IMR-90 (cell line): ENCODE measurements at regions not wholly inside any gene's neighbourhood (a gene's known extent, or its start where the extent isn't known, plus 50 kb on each side); places are given as distances from the start of the nearest gene placed in this dataset.

Experiments
- ATAC-seq: fragments of 200-7000 bp; cut with Tn5 transposase; 2 replicates; pipeline ENCODE4 v1.9.1; 2020; ENCODE audit warnings: low read depth, mild to moderate bottlenecking, moderate library complexity
- BruUV-seq: library from RNA; stranded (reverse); fragments of 400-500 nt; replicated peaks from 2 replicates; lab custom pipeline; 2021; lab: Mats Ljungman, UMichigan
- CTCF ChIA-PET: fragments of 300-600 bp; formaldehyde crosslinking; extraction: SDS; loops from one replicate; lab custom pipeline; 2021; ENCODE audit warnings: antibody characterized with exemption; lab: Yijun Ruan, JAX
- POLR2A ChIA-PET: fragments of 300-600 bp; sonication (Branson Sonifier 250); formaldehyde crosslinking; loops from one replicate; lab custom pipeline; 2022; ENCODE audit warnings: antibody characterized with exemption; ENCODE audit not compliant: unreplicated experiment; lab: Charles Lee
- DNase-seq: peaks from one replicate; pipeline ENCODE4 v3.0.0; 2013
- H2AFZ ChIP-seq: replicated peaks from 2 replicates; pipeline ENCODE3; 2013; ENCODE audit warnings: low read length, mild to moderate bottlenecking; ENCODE audit not compliant: poor library complexity
- H2AK5ac ChIP-seq: 2 replicates; pipeline ENCODE4 v1.6.1; 2013; ENCODE audit warnings: low read depth, low read length, inconsistent platforms
- H2AK9ac ChIP-seq: replicated peaks from 2 replicates; pipeline ENCODE3; 2013; ENCODE audit warnings: mild to moderate bottlenecking, low read depth, low read length, moderate library complexity; ENCODE audit not compliant: poor library complexity
- H2BK120ac ChIP-seq: 2 replicates; pipeline ENCODE4 v1.6.1; 2013; ENCODE audit warnings: low read depth, low read length, inconsistent platforms
- H2BK15ac ChIP-seq: 3 replicates; pipeline ENCODE4 v1.6.1; 2013; ENCODE audit warnings: low read depth, low read length, inconsistent platforms
- H2BK20ac ChIP-seq: 2 replicates; pipeline ENCODE4 v1.6.1; 2013; ENCODE audit warnings: low read depth, mild to moderate bottlenecking, inconsistent platforms, low read length, moderate library complexity
- H2BK5ac ChIP-seq: 2 replicates; pipeline ENCODE4 v1.6.1; 2013; ENCODE audit warnings: mild to moderate bottlenecking, low read depth, low read length, inconsistent platforms; ENCODE audit not compliant: poor library complexity, severe bottlenecking
- H3K14ac ChIP-seq: replicated peaks from 2 replicates; pipeline ENCODE4 v1.6.1; 2013; ENCODE audit warnings: low read depth, low read length, inconsistent platforms
- H3K18ac ChIP-seq: 2 replicates; pipeline ENCODE4 v1.6.1; 2013; ENCODE audit warnings: low read depth, low read length, control low read depth
- H3K23ac ChIP-seq: 2 replicates; pipeline ENCODE4 v1.6.1; 2013; ENCODE audit warnings: low read depth, low read length, inconsistent platforms
- H3K27ac ChIP-seq: 2 replicates; pipeline ENCODE4 v1.5.1; 2013; ENCODE audit warnings: mild to moderate bottlenecking, control low read depth, low read length; ENCODE audit not compliant: insufficient read depth
- H3K27me3 ChIP-seq: 2 replicates; pipeline ENCODE4 v1.6.1; 2013; ENCODE audit warnings: low read length; ENCODE audit not compliant: control insufficient read depth, insufficient read depth
- H3K36me3 ChIP-seq: 2 replicates; pipeline ENCODE4 v1.6.1; 2013; ENCODE audit warnings: low read length, mixed read lengths; ENCODE audit not compliant: control insufficient read depth, insufficient read depth
- H3K4ac ChIP-seq: 2 replicates; pipeline ENCODE4 v1.6.1; 2013; ENCODE audit warnings: low read depth, low read length, inconsistent platforms
- H3K4me1 ChIP-seq: 2 replicates; pipeline ENCODE4 v1.6.1; 2013; ENCODE audit warnings: low read length, mixed read lengths; ENCODE audit not compliant: control insufficient read depth, insufficient read depth
- H3K4me2 ChIP-seq: 2 replicates; pipeline ENCODE4 v1.6.1; 2013; ENCODE audit warnings: low read depth, mild to moderate bottlenecking, control low read depth, low read length, moderate library complexity
- H3K4me3 ChIP-seq: 2 replicates; pipeline ENCODE4 v1.5.1; 2013; ENCODE audit warnings: low read depth, mild to moderate bottlenecking, control low read depth, low read length, moderate library complexity; ENCODE audit not compliant: insufficient read depth
- H3K56ac ChIP-seq: 2 replicates; pipeline ENCODE4 v1.6.1; 2013; ENCODE audit warnings: low read length, inconsistent platforms; ENCODE audit not compliant: insufficient read depth; ENCODE audit errors: extremely low read depth
- H3K79me1 ChIP-seq, 2 experiments: 2 replicates each; pipeline ENCODE4 v1.6.1; 2013; ENCODE audit warnings: low read length in 2 of 2, inconsistent platforms in 1 of 2, low read depth in 1 of 2
- H3K9ac ChIP-seq: 2 replicates; pipeline ENCODE4 v1.6.1; 2013; ENCODE audit warnings: low read depth, low read length, control low read depth
- H3K9me1 ChIP-seq: 2 replicates; pipeline ENCODE4 v1.6.1; 2013; ENCODE audit warnings: low read length, inconsistent platforms; ENCODE audit not compliant: insufficient read depth
- H3K9me3 ChIP-seq: 2 replicates; pipeline ENCODE4 v1.6.1; 2013; ENCODE audit warnings: low read length; ENCODE audit not compliant: control insufficient read depth, insufficient read depth
- H4K20me1 ChIP-seq: 2 replicates; pipeline ENCODE4 v1.6.1; 2013; ENCODE audit warnings: low read length, inconsistent platforms; ENCODE audit not compliant: insufficient read depth
- H4K5ac ChIP-seq: 2 replicates; pipeline ENCODE4 v1.6.1; 2013; ENCODE audit warnings: mild to moderate bottlenecking, low read depth, low read length, control low read depth
- H4K8ac ChIP-seq, 2 experiments: 2 replicates each; pipeline ENCODE4 v1.6.1; 2013; ENCODE audit warnings: low read depth in 2 of 2, low read length in 2 of 2, control low read depth in 1 of 2, inconsistent platforms in 1 of 2
- H4K91ac ChIP-seq: 2 replicates; pipeline ENCODE4 v1.6.1; 2013; ENCODE audit warnings: low read depth, low read length, inconsistent platforms; ENCODE audit not compliant: insufficient read depth
- BHLHE40 ChIP-seq: fragments of 150-350 bp; IDR thresholded peaks from 2 replicates; pipeline ENCODE4 v1.6.1; 2016; ENCODE audit warnings: mild to moderate bottlenecking, low read depth, low read length
- CEBPB ChIP-seq: IDR thresholded peaks from 2 replicates; pipeline ENCODE4 v1.6.1; 2012; ENCODE audit warnings: low read depth, low read length, improper control_type of control experiment
- CHD1 ChIP-seq: IDR thresholded peaks from 2 replicates; pipeline ENCODE4 v1.6.1; 2012; ENCODE audit warnings: low read depth, low read length, improper control_type of control experiment
- CTCF ChIP-seq: conservative IDR thresholded peaks from 2 replicates; pipeline ENCODE4 v1.5.1; 2012; ENCODE audit warnings: mild to moderate bottlenecking, low read depth, low read length, improper control_type of control experiment
- ELK1 ChIP-seq: fragments of 150-350 bp; IDR thresholded peaks from 2 replicates; pipeline ENCODE4 v1.6.1; 2016; ENCODE audit warnings: low read depth, mild to moderate bottlenecking, low read length, moderate library complexity, borderline replicate concordance
- FOS ChIP-seq: fragments of 150-350 bp; IDR thresholded peaks from 2 replicates; pipeline ENCODE4 v1.6.1; 2016; ENCODE audit warnings: low read depth, low read length
- NFE2L2 ChIP-seq: fragments of 150-350 bp; IDR thresholded peaks from 2 replicates; pipeline ENCODE4 v1.6.1; 2016; ENCODE audit warnings: low read depth, mild to moderate bottlenecking, low read length
- RAD21 ChIP-seq: IDR thresholded peaks from 2 replicates; pipeline ENCODE4 v1.6.1; 2012; ENCODE audit warnings: low read length, improper control_type of control experiment
- SMC3 ChIP-seq: fragments of 150-350 bp; IDR thresholded peaks from 2 replicates; pipeline ENCODE4 v1.6.1; 2016; ENCODE audit warnings: low read depth, mild to moderate bottlenecking, antibody characterized with exemption, low read length, moderate library complexity
- WGBS, 2 experiments: methylation state at CpG; one replicate each; pipeline versions ENCODE4 v1.1.5 to v1.1.7; 2013; ENCODE audit warnings: missing lambda C conversion rate in 2 of 2; ENCODE audit not compliant: insufficient read length in 1 of 2; ENCODE audit errors: extremely low coverage in 2 of 2; 5-methylcytosine and 5-hydroxymethylcytosine counted together
- dilution Hi-C: fragments of 300-500 bp; cut with HindIII; formaldehyde crosslinking; loops from one replicate; pipeline ENCODE4 v1.14.3; 2018; ENCODE audit warnings: low sequenced_read_pairs; ENCODE audit not compliant: unreplicated experiment
- in situ Hi-C: fragments of 300-500 bp; cut with MboI; formaldehyde crosslinking; loops from 3 replicates; pipeline ENCODE4 v1.14.3; 2019; ENCODE audit warnings: low sequenced_read_pairs, inconsistent platforms, mixed read lengths
- intact Hi-C: fragments of 100-400 bp; cut with micrococcal nuclease; formaldehyde crosslinking; loops from 2 replicates; pipeline ENCODE4 v1.10.0; 2022

- POLR2A ChIA-PET: no interaction called here
Observed at GRCh38 chr5:74272831-74273451, 367.6 kb downstream of the ENC1 start.

More at GRCh38 chr5:74272831-74273451, 367.6 kb downstream of the ENC1 start:
- no peak overlapping the region for H3K4me3 ChIP-seq
- H3K18ac ChIP-seq: no peak overlapping the region
- H2BK20ac ChIP-seq: no peak overlapping the region
- in situ Hi-C loops: no loop called here
- WGBS, 2 experiments: 60% methylated on average over 1 of the region's 8 CpGs; no CpG with 5 or more reads in 1 of the 2 experiments
- H3K79me1 ChIP-seq: no peaks in the 10 kb centered on the region
- BruUV-seq: no TSS peak
- no peak overlapping the region for H3K4ac ChIP-seq
- no peak overlapping the region for H3K4me2 ChIP-seq
- H3K56ac ChIP-seq: no peak overlapping the region
- H3K9me3 ChIP-seq: no peaks in the 10 kb centered on the region
- 0 out of 2 replicates have a peak, but pooled peaks cover 1% of the 10 kb centered on the region for H3K4me1 ChIP-seq
- no peaks in the 10 kb centered on the region; the same call in 1 of the 2 replicates for H3K27me3 ChIP-seq
- no peak overlapping the region for H2AK5ac ChIP-seq
- intact Hi-C loops: no loop called here
- H3K9me1 ChIP-seq: no peaks in the 10 kb centered on the region; the same call in 1 of the 2 replicates
- H2AK9ac ChIP-seq: no peak overlapping the region
- no peak overlapping the region for H3K9ac ChIP-seq
- H4K20me1 ChIP-seq: no peaks in the 10 kb centered on the region
- H2BK5ac ChIP-seq: no peak overlapping the region
- H4K5ac ChIP-seq: no peak overlapping the region
- ATAC-seq (no peak), DNase-seq (no peak)
- TF ChIP-seq CTCF (no peak), CHD1 (no peak), RAD21 (no peak), BHLHE40 (no peak), CEBPB (no peak), SMC3 (no peak), NFE2L2 (no peak), ELK1 (no peak), FOS (no peak)
- CTCF ChIA-PET: no interaction called here
- no peak overlapping the region for H3K23ac ChIP-seq
- no peak overlapping the region for H2AFZ ChIP-seq
- H2BK120ac ChIP-seq: no peak overlapping the region
- no peak overlapping the region for H4K8ac ChIP-seq
- no peak overlapping the region for H3K27ac ChIP-seq
- dilution Hi-C loops: no loop called here
- no peaks in the 10 kb centered on the region for H3K36me3 ChIP-seq
- H3K14ac ChIP-seq: no peak overlapping the region
- no peak overlapping the region for H4K91ac ChIP-seq
- H2BK15ac ChIP-seq: no peak overlapping the region
